Activated CD4-positive, alpha-beta memory T cell treated with anti-CD3 and anti-CD28 coated beads for 36 hours (primary cell): ENCODE measurements at regions not wholly inside any gene's neighbourhood (a gene's known extent, or its start where the extent isn't known, plus 50 kb on each side); places are given as distances from the start of the nearest gene placed in this dataset.
"Not testable (repeated sequence)": the region's sequence is repeated elsewhere in the genome, so short reads cannot be mapped to it uniquely, and the experiment has no call there.

Source experiments
- CTCF ChIA-PET: fragments of 350-600 bp; sonication (Branson Sonifier 250); formaldehyde crosslinking; loops from one replicate; lab custom pipeline; 2021; ENCODE audit warnings: antibody characterized with exemption, inconsistent platforms; lab: Charles Lee
- POLR2A ChIA-PET: fragments of 350-600 bp; sonication (Branson Sonifier 250); formaldehyde crosslinking; loops from one replicate; lab custom pipeline; 2021; ENCODE audit warnings: antibody characterized with exemption; lab: Charles Lee
- DNase-seq: peaks from one replicate; pipeline ENCODE4 v3.0.0-alpha.2; 2020
- H3K27ac Mint-ChIP-seq: one replicate; pipeline ENCODE4 v1.8.0; 2021; ENCODE audit warnings: mixed read lengths
- H3K27me3 Mint-ChIP-seq: one replicate; pipeline ENCODE4 v1.8.0; 2021; ENCODE audit warnings: mixed read lengths
- H3K36me3 Mint-ChIP-seq: one replicate; pipeline ENCODE4 v1.8.0; 2021; ENCODE audit warnings: mixed read lengths
- H3K4me1 Mint-ChIP-seq: one replicate; pipeline ENCODE4 v1.8.0; 2021; ENCODE audit warnings: low read depth, mixed read lengths
- H3K4me3 Mint-ChIP-seq: one replicate; pipeline ENCODE4 v1.8.0; 2021; ENCODE audit warnings: mild to moderate bottlenecking, mixed read lengths
- H3K9me3 Mint-ChIP-seq: one replicate; pipeline ENCODE4 v1.8.0; 2021; ENCODE audit warnings: mixed read lengths
- intact Hi-C: fragments of 100-400 bp; cut with micrococcal nuclease; formaldehyde crosslinking; loops from one replicate; pipeline ENCODE4 v1.15.1; 2023

DNA sequence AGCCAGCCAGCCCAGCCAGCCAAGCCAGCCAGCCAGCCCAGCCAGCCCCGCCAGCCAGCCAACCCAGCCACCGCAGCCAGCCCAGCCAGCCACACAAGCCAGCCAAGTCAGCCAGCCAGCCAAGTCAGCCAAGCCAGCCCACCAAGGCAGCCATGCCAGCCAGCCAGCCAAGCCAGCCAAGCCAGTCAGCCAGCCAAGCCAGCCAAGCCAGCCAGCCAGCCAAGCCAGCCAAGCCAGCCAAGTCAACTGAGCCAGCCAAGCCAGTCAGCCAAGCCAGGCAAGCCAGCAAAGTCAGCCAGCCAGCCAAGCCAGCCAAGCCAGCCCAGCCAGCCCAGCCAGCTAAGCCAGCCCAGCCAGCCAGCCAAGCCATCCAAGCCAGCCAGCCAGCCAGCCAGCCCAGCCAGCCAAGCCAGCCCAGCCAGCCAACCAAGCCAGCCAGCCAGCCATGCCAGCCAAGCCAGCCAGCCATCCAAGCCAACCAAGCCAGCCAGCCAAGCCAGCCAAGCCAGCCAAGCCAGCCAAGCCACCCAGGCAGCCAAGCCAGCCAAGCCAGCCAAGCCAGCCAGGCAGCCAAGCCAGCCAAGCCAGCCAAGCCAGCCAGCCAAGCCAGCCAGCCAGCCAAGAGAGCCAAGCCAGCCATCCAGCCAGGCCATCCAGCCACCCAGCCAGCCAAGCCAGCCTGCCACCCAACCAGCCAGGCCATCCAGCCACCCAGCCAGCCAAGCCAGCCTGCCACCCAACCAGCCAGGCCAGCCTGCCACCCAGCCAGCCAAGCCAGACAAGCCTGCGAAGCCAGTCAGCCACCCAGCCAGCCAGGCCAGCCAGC lies 329.9 kb upstream of the PLGLB2 start:
- intact Hi-C loops, H3K4me1 Mint-ChIP-seq, H3K4me3 Mint-ChIP-seq, H3K9me3 Mint-ChIP-seq, POLR2A ChIA-PET, H3K36me3 Mint-ChIP-seq, H3K27ac Mint-ChIP-seq, CTCF ChIA-PET, H3K27me3 Mint-ChIP-seq, DNase-seq: not testable (repeated sequence)

- H3K27me3 Mint-ChIP-seq, intact Hi-C loops, H3K4me3 Mint-ChIP-seq, CTCF ChIA-PET, POLR2A ChIA-PET, H3K4me1 Mint-ChIP-seq, H3K9me3 Mint-ChIP-seq, DNase-seq, H3K36me3 Mint-ChIP-seq, H3K27ac Mint-ChIP-seq: not testable (repeated sequence)
Observed at GRCh38 chr2:87418823-87419822, 328.8 kb upstream of the PLGLB2 start.

DNA sequence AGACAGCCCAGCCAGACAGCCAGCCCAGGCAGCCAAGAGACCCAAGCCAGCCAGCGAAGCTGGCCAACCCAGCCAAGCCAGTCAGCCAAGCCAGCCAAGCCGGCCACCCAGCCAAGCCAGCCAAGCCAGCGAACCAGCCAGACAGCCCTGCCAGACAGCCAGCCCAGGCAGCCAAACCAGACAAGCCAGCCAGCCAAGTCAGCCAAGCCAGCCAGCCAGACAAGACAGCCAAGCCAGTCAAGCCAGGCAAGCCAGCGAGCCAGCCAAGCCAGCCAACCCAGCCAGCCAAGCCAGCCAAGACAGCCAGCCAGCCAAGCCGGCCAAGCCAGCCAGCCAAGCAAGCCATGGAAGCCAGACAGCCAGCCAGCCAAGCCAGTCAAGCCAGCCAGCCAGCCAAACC lies 327.9 kb upstream of the PLGLB2 start:
- H3K4me3 Mint-ChIP-seq, CTCF ChIA-PET, POLR2A ChIA-PET, H3K27ac Mint-ChIP-seq, H3K36me3 Mint-ChIP-seq, intact Hi-C loops, H3K4me1 Mint-ChIP-seq, H3K9me3 Mint-ChIP-seq, DNase-seq, H3K27me3 Mint-ChIP-seq: not testable (repeated sequence)

DNA sequence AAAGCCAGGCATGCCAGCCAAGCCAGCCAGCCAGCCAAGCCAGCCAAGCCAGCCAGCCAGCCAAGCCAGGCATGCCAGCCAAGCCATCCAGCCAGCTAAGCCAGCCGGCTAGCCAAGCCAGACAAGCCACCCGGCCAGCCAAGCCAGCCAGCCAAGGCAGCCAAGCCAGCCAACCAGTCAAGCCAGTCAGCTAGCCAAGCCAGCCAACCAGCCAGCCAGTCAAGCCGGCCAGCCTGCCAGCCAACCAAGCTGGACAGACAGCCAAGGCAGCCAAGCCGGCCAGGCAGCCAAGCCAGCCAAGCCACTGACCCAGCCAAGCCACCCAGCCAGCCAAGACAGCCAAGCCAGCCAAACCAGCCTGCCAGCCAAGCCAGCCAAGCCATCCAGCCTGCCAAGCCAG lies 326.9 kb upstream of the PLGLB2 start:
- intact Hi-C loops = not testable (repeated sequence)

GRCh38 chr2:87423796-87424762 lies 323.8 kb upstream of the PLGLB2 start:
- intact Hi-C loops, H3K4me1 Mint-ChIP-seq, H3K9me3 Mint-ChIP-seq, DNase-seq, H3K27ac Mint-ChIP-seq, CTCF ChIA-PET, H3K27me3 Mint-ChIP-seq, H3K4me3 Mint-ChIP-seq, H3K36me3 Mint-ChIP-seq, POLR2A ChIA-PET: not testable (repeated sequence)

More for the DNA sequence above, 326.9 kb upstream of the PLGLB2 start:
- POLR2A ChIA-PET, H3K27ac Mint-ChIP-seq, H3K36me3 Mint-ChIP-seq, H3K27me3 Mint-ChIP-seq, H3K4me3 Mint-ChIP-seq, CTCF ChIA-PET, H3K4me1 Mint-ChIP-seq, DNase-seq, H3K9me3 Mint-ChIP-seq: not testable (repeated sequence)

- H3K36me3 Mint-ChIP-seq, H3K9me3 Mint-ChIP-seq, H3K4me1 Mint-ChIP-seq, intact Hi-C loops, H3K4me3 Mint-ChIP-seq, CTCF ChIA-PET, H3K27me3 Mint-ChIP-seq, POLR2A ChIA-PET, H3K27ac Mint-ChIP-seq, DNase-seq: not testable (repeated sequence)
Observed at GRCh38 chr2:87424763-87425154, 323.1 kb upstream of the PLGLB2 start.

GRCh38 chr2:87425191-87425590 lies 322.7 kb upstream of the PLGLB2 start:
- POLR2A ChIA-PET = not testable (repeated sequence)

DNA sequence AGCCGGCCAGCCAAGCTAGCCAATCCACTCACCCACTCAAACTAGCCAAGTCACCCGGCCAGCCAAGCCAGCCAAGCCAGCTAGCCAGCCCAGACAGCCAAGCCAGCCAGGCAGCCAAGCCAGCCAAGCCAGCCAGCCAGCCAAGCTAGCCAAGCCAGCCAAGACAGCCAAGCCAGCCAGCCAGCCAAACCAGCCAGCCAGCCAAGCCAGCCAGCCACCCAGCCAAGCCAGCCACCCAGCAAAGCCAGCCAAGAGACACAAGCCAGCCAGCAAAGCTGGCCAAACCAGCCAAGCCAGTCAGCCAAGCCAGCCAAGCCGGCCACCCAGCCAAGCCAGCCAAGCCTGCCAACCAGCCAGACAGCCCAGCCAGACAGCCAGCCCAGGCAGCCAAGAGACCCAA lies 322.2 kb upstream of the PLGLB2 start:
- intact Hi-C loops, POLR2A ChIA-PET, H3K4me1 Mint-ChIP-seq, H3K36me3 Mint-ChIP-seq, H3K27ac Mint-ChIP-seq, H3K9me3 Mint-ChIP-seq, CTCF ChIA-PET, H3K4me3 Mint-ChIP-seq, H3K27me3 Mint-ChIP-seq, DNase-seq: not testable (repeated sequence)

More at GRCh38 chr2:87425191-87425590, 322.7 kb upstream of the PLGLB2 start:
- H3K4me1 Mint-ChIP-seq, CTCF ChIA-PET, intact Hi-C loops, H3K4me3 Mint-ChIP-seq, H3K27ac Mint-ChIP-seq, H3K36me3 Mint-ChIP-seq, H3K27me3 Mint-ChIP-seq, DNase-seq, H3K9me3 Mint-ChIP-seq: not testable (repeated sequence)

DNA sequence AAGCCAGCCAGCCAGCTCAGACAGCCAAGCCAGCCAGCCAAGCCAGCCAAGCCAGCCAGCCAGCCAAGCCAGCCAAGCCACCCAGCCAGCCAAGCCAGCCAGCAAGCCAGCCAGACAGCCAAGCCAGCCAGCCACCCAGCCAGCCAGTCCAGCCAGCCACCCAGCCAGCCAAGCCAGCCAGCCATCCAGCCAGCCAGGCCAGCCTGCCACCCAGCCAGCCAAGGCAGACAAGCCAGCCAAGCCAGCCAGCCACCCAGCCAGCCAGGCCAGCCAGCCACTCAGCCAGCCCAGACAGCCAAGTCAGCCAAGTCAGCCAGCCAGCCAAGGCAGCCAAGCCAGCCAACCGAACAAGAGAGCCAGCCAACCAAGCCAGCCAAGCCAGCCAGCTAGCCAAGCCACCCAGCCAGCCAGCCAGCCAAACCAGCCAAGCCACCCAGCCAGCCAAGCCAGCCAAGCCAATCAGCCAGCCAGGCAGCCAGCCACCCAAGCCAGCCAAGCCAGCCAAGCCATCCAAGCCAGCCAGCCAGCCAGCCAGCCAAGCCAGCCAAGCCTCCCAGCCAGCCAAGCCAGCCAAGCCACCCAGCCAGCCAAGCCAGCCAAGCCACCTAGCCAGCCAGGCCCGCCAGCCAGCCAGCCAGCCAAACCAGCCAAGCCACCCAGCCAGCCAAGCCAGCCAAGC lies 319.3 kb upstream of the PLGLB2 start:
- H3K36me3 Mint-ChIP-seq, H3K4me3 Mint-ChIP-seq, H3K27me3 Mint-ChIP-seq, H3K27ac Mint-ChIP-seq, intact Hi-C loops, POLR2A ChIA-PET, CTCF ChIA-PET, H3K4me1 Mint-ChIP-seq, H3K9me3 Mint-ChIP-seq, DNase-seq: not testable (repeated sequence)

- H3K36me3 Mint-ChIP-seq, CTCF ChIA-PET, POLR2A ChIA-PET: not testable (repeated sequence)
Observed at GRCh38 chr2:87429206-87429930, 318.5 kb upstream of the PLGLB2 start.

GRCh38 chr2:87429931-87430275 lies 318.0 kb upstream of the PLGLB2 start:
- H3K4me3 Mint-ChIP-seq, POLR2A ChIA-PET, H3K9me3 Mint-ChIP-seq, DNase-seq, H3K27ac Mint-ChIP-seq, CTCF ChIA-PET, H3K27me3 Mint-ChIP-seq, intact Hi-C loops, H3K4me1 Mint-ChIP-seq, H3K36me3 Mint-ChIP-seq: not testable (repeated sequence)

More at GRCh38 chr2:87429206-87429930, 318.5 kb upstream of the PLGLB2 start:
- H3K9me3 Mint-ChIP-seq, DNase-seq, H3K27me3 Mint-ChIP-seq, H3K4me3 Mint-ChIP-seq, H3K27ac Mint-ChIP-seq, H3K4me1 Mint-ChIP-seq, intact Hi-C loops: not testable (repeated sequence)
